GM21526 (cell line): ENCODE measurements at regions not wholly inside any gene's neighbourhood (a gene's known extent, or its start where the extent isn't known, plus 50 kb on each side); places are given as distances from the start of the nearest gene placed in this dataset.
"Not testable (repeated sequence)": the region's sequence is repeated elsewhere in the genome, so short reads cannot be mapped to it uniquely, and the experiment has no call there.

ENCODE experiments used
- ATAC-seq: cut with Tn5 transposase; IDR thresholded peaks from one replicate; pipeline ENCODE4 v1.9.1; 2021; ENCODE audit warnings: moderate library complexity; ENCODE audit not compliant: unreplicated experiment, low FRiP score

GRCh38 chr4:189665712-189666305, 274.9 kb upstream of the FRG1 start:
- not testable (repeated sequence) for ATAC-seq

GRCh38 chr4:189667386-189667785, 273.3 kb upstream of the FRG1 start:
- ATAC-seq: not testable (repeated sequence)

GRCh38 chr4:189697675-189698245, 242.9 kb upstream of the FRG1 start:
- ATAC-seq: not testable (repeated sequence)

- not testable (repeated sequence) for ATAC-seq
These were observed 237.7 kb upstream of the FRG1 start for GRCh38 chr4:189703000-189703399.

GRCh38 chr4:189706821-189707220, 233.9 kb upstream of the FRG1 start:
- not testable (repeated sequence) for ATAC-seq

- not testable (repeated sequence) for ATAC-seq
These were observed 233.4 kb upstream of the FRG1 start for GRCh38 chr4:189707227-189707626.

GRCh38 chr4:189711956-189712355, 228.7 kb upstream of the FRG1 start:
- not testable (repeated sequence) for ATAC-seq

GRCh38 chr4:189721016-189721993, 219.4 kb upstream of the FRG1 start:
- ATAC-seq: not testable (repeated sequence)

GRCh38 chr4:189722324-189723003, 218.2 kb upstream of the FRG1 start:
- not testable (repeated sequence) for ATAC-seq

- ATAC-seq: not testable (repeated sequence)
These were observed 212.6 kb upstream of the FRG1 start for GRCh38 chr4:189727982-189728638.

GRCh38 chr4:189731989-189732388, 208.7 kb upstream of the FRG1 start:
- ATAC-seq: not testable (repeated sequence)

- ATAC-seq: not testable (repeated sequence)
These were observed 207.2 kb upstream of the FRG1 start for GRCh38 chr4:189733507-189733906.

- ATAC-seq: not testable (repeated sequence)
These were observed 205.9 kb upstream of the FRG1 start for GRCh38 chr4:189734648-189735267.

GRCh38 chr4:189736656-189737055, 204.0 kb upstream of the FRG1 start:
- ATAC-seq: not testable (repeated sequence)

GRCh38 chr4:189740118-189740517, 200.6 kb upstream of the FRG1 start:
- not testable (repeated sequence) for ATAC-seq

- ATAC-seq: no peak
These were observed 199.8 kb upstream of the FRG1 start for GRCh38 chr4:189740873-189741272.

- ATAC-seq: not testable (repeated sequence)
These were observed 187.6 kb upstream of the FRG1 start for GRCh38 chr4:189753092-189753491.

- no peak for ATAC-seq
These were observed 177.1 kb upstream of the FRG1 start for GRCh38 chr4:189763583-189763982.

- no peak for ATAC-seq
These were observed 175.4 kb upstream of the FRG1 start for GRCh38 chr4:189765301-189765700.

GRCh38 chr4:189765736-189766135, 174.9 kb upstream of the FRG1 start:
- no peak for ATAC-seq
